ENCODE measurements at regions not wholly inside any gene's neighbourhood (a gene's known extent, or its start where the extent isn't known, plus 50 kb on each side); places are given as distances from the start of the nearest gene placed in this dataset.

GRCh38 chr13:38415233-38415632 lies 65.6 kb downstream of the UFM1 start:
- H3K4me3 ChIP-seq (ENCODE audit: low read depth, low read length), result no peak overlapping the region
- DNase-seq (ENCODE audit: low read depth), result peak; percentile 30
- no peak for TF ChIP-seq CTCF (conservative IDR thresholded peaks at IDR 0.05; ENCODE audit: low read depth, low read length)

- no peak for DNase-seq (ENCODE audit: low read depth)
- TF ChIP-seq CTCF (conservative IDR thresholded peaks at IDR 0.05; ENCODE audit: low read depth, low read length), result no peak
- H3K4me3 ChIP-seq (ENCODE audit: low read depth, low read length), result no peak overlapping the region
Observed at GRCh38 chr13:38417241-38417640, 67.6 kb downstream of the UFM1 start.

GRCh38 chr13:38417727-38418126 lies 68.1 kb downstream of the UFM1 start:
- TF ChIP-seq CTCF (conservative IDR thresholded peaks at IDR 0.05; ENCODE audit: low read depth, low read length), result peak; percentile 64
- no peak overlapping the region for H3K4me3 ChIP-seq (ENCODE audit: low read depth, low read length)
- DNase-seq (ENCODE audit: low read depth), result peak; percentile 59

GRCh38 chr13:38418286-38418685 lies 68.6 kb downstream of the UFM1 start:
- TF ChIP-seq CTCF (conservative IDR thresholded peaks at IDR 0.05; ENCODE audit: low read depth, low read length), result no peak
- no peak overlapping the region for H3K4me3 ChIP-seq (ENCODE audit: low read depth, low read length)
- peak; percentile 23 for DNase-seq (ENCODE audit: low read depth)

- no peak for DNase-seq (ENCODE audit: low read depth)
- no peak for TF ChIP-seq CTCF (conservative IDR thresholded peaks at IDR 0.05; ENCODE audit: low read depth, low read length)
- no peak overlapping the region for H3K4me3 ChIP-seq (ENCODE audit: low read depth, low read length)
Observed at GRCh38 chr13:38419312-38419873, 69.7 kb downstream of the UFM1 start.

GRCh38 chr13:38421590-38422560 lies 72.2 kb downstream of the UFM1 start:
- DNase-seq (ENCODE audit: low read depth), result peak; percentile 63
- H3K4me3 ChIP-seq (ENCODE audit: low read depth, low read length), result no peak overlapping the region
- TF ChIP-seq CTCF (conservative IDR thresholded peaks at IDR 0.05; ENCODE audit: low read depth, low read length), result no peak

Measured in choroid plexus epithelial cell (primary cell).